ENCODE measurements at regions not wholly inside any gene's neighbourhood (a gene's known extent, or its start where the extent isn't known, plus 50 kb on each side); places are given as distances from the start of the nearest gene placed in this dataset.

GRCh38 chr12:102616692-102617091 lies 136.3 kb upstream of the IGF1 start:
- H3K27me3 Mint-ChIP-seq (ENCODE audit: insufficient read depth, low read depth), result peaks cover 3% of the 10 kb centered on the region
- no peaks in the 10 kb centered on the region for H3K27me3 ChIP-seq
- H2AFZ ChIP-seq (replicated peaks), result no peak overlapping the region
- H4K20me1 ChIP-seq (ENCODE audit: low read depth), result no peaks in the 10 kb centered on the region
- peaks cover 6% of the 10 kb centered on the region for H3K4me1 ChIP-seq
- H3F3A ChIP-seq (ENCODE audit: low read depth), result peaks cover 12% of the 10 kb centered on the region
- no peaks in the 10 kb centered on the region for H3K36me3 Mint-ChIP-seq
- H3K4me3 Mint-ChIP-seq, result no peak overlapping the region
- H3K27ac Mint-ChIP-seq, result no peak overlapping the region
- H3K9me3 ChIP-seq (ENCODE audit: low read depth), result no peaks in the 10 kb centered on the region
- H3K9ac ChIP-seq, result no peak overlapping the region
- no peak for DNase-seq (ENCODE audit: low spot score)
- no peak overlapping the region for H3K4me2 ChIP-seq
- no peaks in the 10 kb centered on the region for H3K36me3 ChIP-seq
- TF ChIP-seq EZH2 (IDR thresholded peaks at IDR 0.05) (no peak), EZH2phosphoT487 (IDR thresholded peaks at IDR 0.05) (no peak), CTCF (IDR thresholded peaks at IDR 0.05) (no peak)
- no peaks in the 10 kb centered on the region for H3K79me2 ChIP-seq (ENCODE audit: low read depth)
- peaks cover 11% of the 10 kb centered on the region for H3K4me1 Mint-ChIP-seq
- H3K4me3 ChIP-seq, result no peak overlapping the region
- no peaks in the 10 kb centered on the region for H3K9me3 Mint-ChIP-seq
- H3K27ac ChIP-seq, result no peak overlapping the region

GRCh38 chr12:102611995-102612394 lies 131.6 kb upstream of the IGF1 start:
- H3F3A ChIP-seq (ENCODE audit: low read depth), result no peaks in the 10 kb centered on the region
- no peak overlapping the region for H3K4me2 ChIP-seq
- H3K27ac ChIP-seq, result no peak overlapping the region
- TF ChIP-seq EZH2 (IDR thresholded peaks at IDR 0.05) (no peak), EZH2phosphoT487 (IDR thresholded peaks at IDR 0.05) (no peak), CTCF (IDR thresholded peaks at IDR 0.05) (no peak)
- no peaks in the 10 kb centered on the region for H3K27me3 ChIP-seq
- no peak overlapping the region for H3K4me3 ChIP-seq
- Mint-ChIP-seq H3K27ac (no peak overlapping the region), H3K36me3 (no peaks in the 10 kb centered on the region), H3K4me3 (no peak overlapping the region), H3K9me3 (peaks cover 7% of the 10 kb centered on the region), H3K27me3 (ENCODE audit: insufficient read depth, low read depth) (peaks cover 3% of the 10 kb centered on the region), H3K4me1 (no peaks in the 10 kb centered on the region)
- no peaks in the 10 kb centered on the region for H3K79me2 ChIP-seq (ENCODE audit: low read depth)
- no peaks in the 10 kb centered on the region for H3K9me3 ChIP-seq (ENCODE audit: low read depth)
- peak overlapping the region; percentile 8 for H2AFZ ChIP-seq (replicated peaks)
- H3K36me3 ChIP-seq, result no peaks in the 10 kb centered on the region
- H3K9ac ChIP-seq, result no peak overlapping the region
- H4K20me1 ChIP-seq (ENCODE audit: low read depth), result no peaks in the 10 kb centered on the region
- H3K4me1 ChIP-seq, result no peaks in the 10 kb centered on the region
- DNase-seq (ENCODE audit: low spot score), result no peak

- Mint-ChIP-seq H3K36me3 (no peaks in the 10 kb centered on the region), H3K4me3 (no peak overlapping the region), H3K27me3 (ENCODE audit: insufficient read depth, low read depth) (peaks cover 3% of the 10 kb centered on the region), H3K9me3 (peaks cover 7% of the 10 kb centered on the region), H3K4me1 (no peaks in the 10 kb centered on the region), H3K27ac (no peak overlapping the region)
- H2AFZ ChIP-seq (replicated peaks), result peak overlapping the region; percentile 9
- H3K4me2 ChIP-seq, result no peak overlapping the region
- no peaks in the 10 kb centered on the region for H3F3A ChIP-seq (ENCODE audit: low read depth)
- no peak overlapping the region for H3K4me3 ChIP-seq
- H3K27ac ChIP-seq, result no peak overlapping the region
- no peaks in the 10 kb centered on the region for H3K4me1 ChIP-seq
- TF ChIP-seq CTCF (IDR thresholded peaks at IDR 0.05), result no peak
- no peak overlapping the region for H3K9ac ChIP-seq
- H4K20me1 ChIP-seq (ENCODE audit: low read depth), result no peaks in the 10 kb centered on the region
- H3K9me3 ChIP-seq (ENCODE audit: low read depth), result no peaks in the 10 kb centered on the region
- H3K79me2 ChIP-seq (ENCODE audit: low read depth), result no peaks in the 10 kb centered on the region
- H3K36me3 ChIP-seq, result no peaks in the 10 kb centered on the region
- no peak for DNase-seq (ENCODE audit: low spot score)
- no peaks in the 10 kb centered on the region for H3K27me3 ChIP-seq
Measured at GRCh38 chr12:102609996-102610395, 129.6 kb upstream of the IGF1 start.

GRCh38 chr12:102603021-102603420 lies 122.7 kb upstream of the IGF1 start:
- TF ChIP-seq EZH2 (IDR thresholded peaks at IDR 0.05) (no peak), CTCF (IDR thresholded peaks at IDR 0.05) (no peak), EZH2phosphoT487 (IDR thresholded peaks at IDR 0.05) (no peak)
- H3K36me3 ChIP-seq, result no peaks in the 10 kb centered on the region
- no peak overlapping the region for H3K9ac ChIP-seq
- H3K27ac ChIP-seq, result no peak overlapping the region
- H2AFZ ChIP-seq (replicated peaks), result no peak overlapping the region
- Mint-ChIP-seq H3K27ac (no peak overlapping the region), H3K4me3 (no peak overlapping the region), H3K27me3 (ENCODE audit: insufficient read depth, low read depth) (no peaks in the 10 kb centered on the region), H3K36me3 (no peaks in the 10 kb centered on the region), H3K9me3 (peaks cover 4% of the 10 kb centered on the region), H3K4me1 (no peaks in the 10 kb centered on the region)
- H3K27me3 ChIP-seq, result no peaks in the 10 kb centered on the region
- no peaks in the 10 kb centered on the region for H3K9me3 ChIP-seq (ENCODE audit: low read depth)
- H3K79me2 ChIP-seq (ENCODE audit: low read depth), result no peaks in the 10 kb centered on the region
- no peaks in the 10 kb centered on the region for H3K4me1 ChIP-seq
- DNase-seq (ENCODE audit: low spot score), result no peak
- no peak overlapping the region for H3K4me2 ChIP-seq
- no peaks in the 10 kb centered on the region for H3F3A ChIP-seq (ENCODE audit: low read depth)
- H3K4me3 ChIP-seq, result no peak overlapping the region
- H4K20me1 ChIP-seq (ENCODE audit: low read depth), result no peaks in the 10 kb centered on the region

All from neural progenitor cell (in vitro differentiated cells).